GM21526 (cell line): ENCODE measurements at regions not wholly inside any gene's neighbourhood (a gene's known extent, or its start where the extent isn't known, plus 50 kb on each side); places are given as distances from the start of the nearest gene placed in this dataset.
"Not testable (repeated sequence)": the region's sequence is repeated elsewhere in the genome, so short reads cannot be mapped to it uniquely, and the experiment has no call there.

Source experiments
- ATAC-seq: cut with Tn5 transposase; IDR thresholded peaks from one replicate; pipeline ENCODE4 v1.9.1; 2021; ENCODE audit warnings: moderate library complexity; ENCODE audit not compliant: unreplicated experiment, low FRiP score

DNA sequence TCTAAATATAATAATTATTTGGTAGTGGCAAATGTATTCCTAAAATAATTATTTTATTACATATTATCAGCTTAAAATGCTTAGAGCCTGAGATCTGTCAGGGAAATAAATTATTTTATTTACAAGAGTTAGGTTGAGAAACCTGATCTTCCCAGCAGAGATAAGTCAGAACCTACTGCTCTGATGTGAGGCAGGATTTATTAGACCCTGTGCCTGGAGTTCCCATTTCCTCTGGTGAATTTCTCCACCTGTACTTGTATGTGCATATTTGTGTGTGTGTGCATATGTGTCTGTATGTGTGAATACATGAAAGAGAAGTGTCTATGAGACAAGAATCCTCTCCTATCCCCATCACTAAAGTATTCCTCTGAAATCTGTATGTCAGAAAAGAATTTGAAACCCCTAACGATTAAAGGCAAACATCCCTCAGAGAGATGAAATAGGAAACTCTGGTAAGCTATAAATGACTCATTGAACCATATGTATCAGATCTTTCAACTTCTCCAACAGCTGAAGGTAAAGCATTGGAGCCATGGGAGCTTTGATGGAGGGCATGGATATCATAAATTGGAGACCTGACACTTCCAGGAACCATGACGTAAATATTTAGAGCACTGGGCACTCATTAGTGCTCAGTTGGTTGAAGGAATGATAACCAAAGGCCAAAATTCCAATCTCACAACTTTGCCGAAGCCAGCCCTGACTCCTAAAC is 190.9 kb downstream of the XPNPEP1 start:
- no peak for ATAC-seq

DNA sequence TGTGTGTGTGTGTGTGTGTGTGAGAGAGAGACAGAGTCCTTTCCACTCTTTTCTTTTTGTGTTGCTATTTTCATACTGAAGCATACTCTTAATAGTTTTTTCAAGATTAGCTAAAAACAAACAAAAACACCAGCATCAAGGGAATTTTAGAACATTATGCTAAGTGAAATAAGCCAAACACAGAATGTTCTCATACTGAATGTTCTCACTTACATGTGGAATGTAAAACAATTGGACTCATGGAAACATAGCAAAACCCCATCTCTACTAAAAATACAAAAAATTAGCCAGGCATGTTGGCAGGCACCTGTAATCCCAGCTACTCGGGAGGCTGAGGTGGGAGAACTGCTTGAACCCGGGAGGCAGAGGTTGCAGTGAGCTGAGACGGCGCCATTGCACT is 193.4 kb downstream of the XPNPEP1 start:
- ATAC-seq, result not testable (repeated sequence)

DNA sequence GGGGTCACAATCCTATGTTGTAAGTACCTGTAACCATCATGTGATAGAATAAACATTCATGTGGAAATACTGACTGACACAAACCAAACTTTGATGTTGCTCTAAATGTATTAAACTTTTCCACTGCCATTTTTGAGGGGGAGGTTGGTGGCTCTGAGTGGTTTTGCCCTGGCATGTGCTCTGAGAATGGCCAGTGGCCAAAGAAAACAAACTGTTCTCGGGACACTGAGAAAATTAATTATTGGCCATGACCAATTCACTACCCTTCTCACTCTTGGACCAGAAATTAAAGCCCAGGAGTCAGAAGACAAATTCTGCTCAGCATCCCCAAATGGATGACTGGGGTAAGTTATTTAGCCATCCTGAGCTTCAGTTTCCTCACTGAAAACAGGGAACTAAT is 195.9 kb downstream of the XPNPEP1 start:
- ATAC-seq, result no peak

DNA sequence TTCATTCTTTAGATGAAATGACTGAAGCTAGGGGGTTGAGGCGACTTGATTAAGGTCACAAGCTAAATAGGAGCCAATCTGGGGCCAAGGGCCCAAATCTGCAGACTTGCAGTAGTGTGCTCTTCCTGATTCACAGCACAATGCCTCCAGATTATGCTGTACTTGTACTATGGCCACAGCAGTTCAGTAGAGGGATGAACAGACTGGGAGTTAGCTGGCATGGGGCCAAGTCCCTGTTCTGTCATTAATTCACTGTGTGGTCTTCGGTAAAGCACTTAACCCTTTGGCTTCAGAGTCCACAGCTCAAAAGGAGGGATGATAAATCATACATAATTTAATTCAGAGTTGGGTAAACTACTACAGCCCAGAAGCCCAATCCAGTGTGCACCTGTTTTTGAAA is 196.8 kb downstream of the XPNPEP1 start:
- no peak for ATAC-seq

DNA sequence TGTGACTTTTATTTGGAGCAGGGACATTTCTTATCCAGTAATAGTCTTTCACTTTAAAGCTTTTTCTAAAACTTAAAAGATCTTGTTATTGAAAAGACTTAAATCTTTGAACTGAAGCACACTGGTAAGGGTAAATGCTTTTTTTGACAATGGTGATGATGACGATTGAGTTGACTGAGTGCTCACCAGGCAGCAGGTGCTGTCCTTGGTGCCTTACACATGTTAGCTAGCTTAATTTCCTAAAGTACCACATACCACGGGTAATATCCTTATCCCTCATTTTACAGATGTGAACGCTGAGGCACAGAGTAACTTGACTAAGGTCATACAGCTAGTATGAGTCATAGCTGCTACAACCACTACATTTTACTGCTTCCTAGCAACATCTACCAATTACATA is 200.0 kb downstream of the XPNPEP1 start:
- ATAC-seq, result no peak

DNA sequence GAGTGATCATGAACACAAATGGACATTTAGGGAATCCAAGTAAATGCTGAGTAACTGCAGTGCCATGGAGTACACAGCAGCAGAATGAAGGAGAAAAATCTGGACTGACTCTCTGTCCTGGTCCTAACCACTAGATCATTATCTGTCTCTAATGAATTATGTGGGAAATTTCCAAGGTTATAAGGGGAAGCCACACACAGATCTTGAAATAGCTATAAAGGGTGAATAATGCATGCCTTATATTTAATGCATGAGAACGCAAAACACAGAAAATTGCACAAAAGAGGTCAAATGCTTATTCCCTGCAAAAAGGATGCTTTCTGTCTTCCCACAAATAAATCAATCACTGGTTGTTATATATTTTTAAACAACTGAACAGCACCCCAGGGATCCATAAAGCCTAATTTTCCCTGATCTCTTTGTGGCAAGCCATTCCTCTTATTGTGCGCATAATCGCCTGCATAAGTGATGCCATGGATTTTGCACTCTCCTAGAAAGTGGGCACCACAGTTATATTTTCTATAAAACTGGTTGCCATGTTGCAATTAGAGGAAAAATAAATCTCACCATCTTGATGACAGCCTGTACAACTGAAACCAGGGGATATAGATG is 201.8 kb downstream of the XPNPEP1 start:
- ATAC-seq, result no peak

DNA sequence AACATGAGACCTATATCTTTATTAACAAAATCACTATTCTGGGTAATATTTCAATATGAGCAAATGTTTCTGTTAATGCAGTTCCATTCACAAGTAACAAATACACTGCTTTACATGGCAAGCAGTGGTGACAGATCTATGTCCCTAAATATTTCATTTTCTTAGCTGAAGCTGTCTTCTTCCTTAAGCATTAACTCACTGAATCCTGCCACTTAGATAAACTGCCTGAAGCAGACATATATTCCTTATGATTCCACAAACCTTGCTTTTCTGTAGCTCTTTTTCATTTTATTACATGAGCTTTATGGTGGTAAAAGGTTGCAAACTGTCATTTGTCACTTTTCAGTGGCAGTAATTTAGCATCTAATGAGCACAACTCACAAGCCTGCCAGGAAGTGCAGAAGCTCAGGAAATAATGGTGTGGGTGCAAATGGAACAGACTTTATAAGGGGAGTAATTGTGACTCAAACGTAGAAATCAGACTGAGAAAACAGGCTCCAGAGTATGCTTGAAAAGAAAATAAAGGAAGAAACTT is 217.2 kb downstream of the XPNPEP1 start:
- ATAC-seq, result no peak

DNA sequence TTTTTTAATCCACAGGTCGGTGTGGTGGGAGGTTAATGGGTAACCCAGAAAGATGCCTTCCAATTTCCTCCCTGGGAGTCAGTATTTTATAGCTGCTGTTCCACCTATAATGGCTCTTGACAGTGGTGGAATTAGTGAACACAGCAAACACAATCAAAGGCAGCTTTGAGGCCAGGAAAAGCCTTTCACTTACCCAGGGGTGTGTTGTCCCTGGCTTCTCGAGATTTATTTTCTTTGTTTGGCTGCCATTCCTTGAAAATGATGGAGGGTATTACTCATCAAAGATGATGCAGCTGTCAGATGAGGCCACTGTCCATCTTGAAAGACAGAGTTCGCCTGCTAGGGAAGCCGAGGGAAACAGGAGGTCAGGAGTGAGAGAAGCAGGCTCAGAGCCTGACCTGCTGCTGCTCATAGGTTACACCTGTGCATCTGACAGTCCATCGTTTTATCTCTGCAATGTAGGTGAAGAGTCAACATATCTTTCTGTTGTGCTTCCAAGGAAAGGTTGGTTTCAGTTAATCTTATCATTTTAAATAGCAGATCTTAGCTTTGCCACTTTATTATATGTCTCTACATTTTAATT is 221.6 kb downstream of the XPNPEP1 start:
- ATAC-seq, result no peak

DNA sequence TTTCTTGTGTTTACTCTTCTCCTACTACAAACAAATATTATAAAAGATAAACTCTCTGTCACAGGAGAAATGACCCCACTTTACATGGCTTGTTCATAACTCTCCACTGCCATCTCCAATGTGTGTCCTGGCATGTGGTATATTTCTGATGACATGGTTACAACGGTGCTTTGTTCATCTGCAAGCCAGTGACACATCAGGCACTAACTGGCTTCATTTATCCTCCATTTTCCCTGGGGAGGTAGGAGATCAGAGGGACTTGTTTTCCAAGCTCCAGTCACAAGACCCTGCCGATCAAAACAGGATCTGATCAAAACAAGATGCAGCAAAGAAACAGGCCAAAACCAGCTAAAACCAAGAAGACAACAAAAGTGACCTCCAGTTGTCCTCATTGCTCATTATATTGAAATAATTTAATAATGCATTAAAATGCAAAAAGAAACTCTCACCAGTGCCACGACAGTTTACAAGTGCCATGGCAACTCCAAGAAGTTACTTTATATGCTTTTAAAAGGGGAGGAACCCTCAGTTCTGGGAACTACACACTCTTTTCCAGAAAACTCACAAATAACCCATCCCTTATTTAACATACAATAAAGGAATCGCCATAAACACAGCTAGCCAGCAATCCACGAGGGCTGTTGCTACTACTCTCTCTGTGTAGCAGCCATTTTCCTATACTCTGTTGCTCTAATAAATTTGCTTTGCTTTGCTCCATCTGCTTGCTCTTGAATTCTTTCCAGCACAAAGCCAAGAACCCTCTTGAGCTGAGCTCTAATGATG is 224.2 kb downstream of the XPNPEP1 start:
- ATAC-seq, result no peak

DNA sequence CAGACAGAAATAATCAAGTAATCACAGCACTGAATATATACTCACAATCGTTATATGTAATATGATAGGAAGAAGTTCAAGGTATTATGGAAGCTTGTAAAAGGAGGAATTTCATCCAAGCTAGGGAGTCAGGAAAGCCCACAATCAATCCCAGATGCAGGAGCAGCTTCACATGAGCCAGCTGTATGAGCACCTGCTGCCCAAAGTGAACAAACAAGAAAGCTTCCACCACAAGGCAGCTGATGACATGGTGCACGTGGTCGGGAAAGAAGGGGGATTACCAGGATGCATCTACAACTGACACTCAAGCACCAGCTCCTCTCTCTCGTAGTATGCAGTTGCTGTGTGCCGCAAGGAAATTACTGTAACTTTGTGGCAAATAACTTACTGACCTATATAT is 225.2 kb downstream of the XPNPEP1 start:
- ATAC-seq, result no peak

DNA sequence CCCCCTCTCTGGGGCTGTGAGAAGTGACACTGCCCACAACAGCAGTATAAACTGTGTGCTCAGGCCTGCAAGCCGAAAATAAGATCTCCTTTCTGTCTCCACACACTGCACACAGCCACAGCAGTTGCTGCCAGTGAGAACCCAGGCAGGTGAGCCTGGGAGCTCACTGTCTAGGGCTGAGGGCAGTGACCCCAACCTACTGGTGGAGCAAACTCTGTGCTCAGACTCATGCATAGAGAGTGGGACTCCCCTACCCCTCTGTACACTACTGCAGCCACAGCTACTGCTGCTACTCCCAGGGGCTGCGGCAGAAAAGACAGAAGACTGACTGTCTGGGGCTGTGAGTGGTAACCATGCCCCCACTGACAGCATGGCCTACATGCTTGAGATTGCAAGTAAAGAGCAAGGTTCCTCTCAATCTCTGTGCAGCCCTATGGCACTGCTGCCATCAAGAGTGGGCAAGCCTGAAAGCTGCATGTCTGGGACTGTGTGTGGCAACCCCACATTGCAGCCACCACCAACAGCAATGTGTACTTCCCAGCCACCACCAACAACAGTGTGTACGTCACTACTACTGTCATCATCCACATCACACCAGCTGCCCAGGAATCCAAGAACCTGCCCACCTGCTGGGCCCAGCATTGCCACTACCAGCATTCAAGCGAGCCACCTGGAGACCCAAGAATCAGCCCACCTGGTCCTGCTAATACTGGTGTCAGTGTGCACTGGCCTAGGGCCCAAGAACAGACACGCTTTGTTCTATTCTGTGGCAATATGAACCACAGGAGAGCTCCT is 226.1 kb downstream of the XPNPEP1 start:
- no peak for ATAC-seq

DNA sequence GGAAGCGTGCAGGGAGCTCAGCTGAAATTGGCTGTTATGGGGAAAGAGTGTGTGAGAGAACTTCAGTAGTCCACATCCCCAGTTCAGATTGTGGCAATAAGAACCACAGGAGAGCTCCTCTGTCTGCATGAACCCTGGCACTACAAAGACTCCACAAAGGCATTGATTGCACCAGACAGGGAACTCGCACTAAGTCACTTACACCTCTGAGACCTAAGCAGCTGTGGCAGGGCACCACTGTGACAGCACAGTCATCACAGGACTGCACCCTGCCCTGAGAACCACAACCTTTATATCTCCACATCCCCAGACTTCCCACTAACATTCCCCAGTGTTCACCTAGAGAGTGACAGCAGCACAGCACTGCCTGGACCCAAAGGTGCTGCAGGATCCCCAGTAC is 226.8 kb downstream of the XPNPEP1 start:
- ATAC-seq, result no peak

DNA sequence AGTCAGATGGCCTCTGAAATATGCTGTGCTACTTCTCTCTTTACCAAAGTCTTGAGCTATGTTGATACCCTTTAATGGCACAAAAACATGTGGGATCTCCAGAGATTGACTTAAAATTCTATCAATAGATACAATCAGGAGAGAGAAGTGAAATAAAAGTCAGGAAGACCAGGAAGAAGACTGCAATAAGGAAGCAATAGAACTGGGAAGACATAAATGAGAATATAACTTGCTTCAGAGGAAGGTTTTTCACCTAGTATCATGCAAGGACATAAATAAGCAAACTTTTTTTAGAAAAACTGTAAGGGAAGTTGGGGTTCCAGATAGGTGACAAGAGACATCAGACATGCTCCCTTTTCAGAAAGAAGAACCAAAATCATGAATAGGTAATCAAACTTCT is 227.3 kb downstream of the XPNPEP1 start:
- ATAC-seq, result no peak

DNA sequence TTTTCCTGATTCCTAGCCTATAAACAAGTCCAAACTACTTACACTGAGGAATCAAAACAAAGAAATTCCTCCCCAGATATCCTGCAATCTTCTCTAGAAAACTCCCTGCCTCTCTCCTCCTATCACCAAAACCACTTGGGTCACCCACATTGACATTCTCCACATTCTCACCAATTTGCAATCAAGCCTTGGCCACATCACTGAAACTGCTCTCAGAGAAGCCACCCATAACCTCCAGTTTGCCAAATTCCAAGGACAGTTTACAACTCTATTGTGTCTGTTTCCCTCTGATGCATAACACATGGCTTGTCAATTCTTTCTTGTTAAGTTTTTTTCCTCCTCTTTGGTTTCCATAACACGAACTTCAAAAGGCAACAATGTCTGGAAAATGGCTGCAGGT is 233.5 kb downstream of the XPNPEP1 start:
- ATAC-seq, result no peak

DNA sequence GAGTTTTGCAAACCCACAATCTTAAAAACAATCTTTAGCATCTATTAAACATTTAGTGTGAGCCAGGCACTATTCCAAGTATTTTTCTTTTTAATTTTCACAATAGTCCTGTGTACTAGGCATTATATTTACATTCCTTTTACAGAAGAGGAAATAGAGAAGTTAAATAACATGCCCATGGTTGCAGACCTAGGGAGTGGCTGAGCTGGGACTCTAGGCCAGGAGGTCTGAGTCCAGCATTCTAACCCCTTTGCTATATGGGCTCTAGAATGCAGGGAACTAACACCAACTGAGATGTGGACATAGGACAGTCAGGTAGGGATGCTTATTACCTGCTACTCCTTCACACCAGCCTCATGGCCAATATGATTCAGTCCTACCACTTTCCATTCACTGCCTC is 243.8 kb downstream of the XPNPEP1 start:
- no peak for ATAC-seq

DNA sequence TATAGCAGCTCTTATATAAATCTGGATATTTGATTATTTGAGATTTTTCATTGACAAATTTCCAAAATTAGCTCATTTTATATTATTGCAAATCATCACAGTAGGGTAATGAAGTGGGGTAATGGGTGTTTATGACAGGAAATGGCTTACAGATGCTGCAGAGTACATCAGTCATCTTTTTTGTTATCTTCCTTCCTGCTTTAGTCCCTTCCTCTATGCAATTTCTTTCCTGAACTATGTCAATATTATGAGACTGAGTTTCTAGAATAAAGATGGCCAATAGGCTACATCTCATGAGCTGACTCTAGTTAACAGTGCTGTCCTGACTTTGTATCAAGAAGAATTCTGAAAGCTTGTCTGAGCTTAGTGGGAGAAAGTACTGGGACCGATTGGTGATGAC is 244.5 kb downstream of the XPNPEP1 start:
- ATAC-seq, result no peak

DNA sequence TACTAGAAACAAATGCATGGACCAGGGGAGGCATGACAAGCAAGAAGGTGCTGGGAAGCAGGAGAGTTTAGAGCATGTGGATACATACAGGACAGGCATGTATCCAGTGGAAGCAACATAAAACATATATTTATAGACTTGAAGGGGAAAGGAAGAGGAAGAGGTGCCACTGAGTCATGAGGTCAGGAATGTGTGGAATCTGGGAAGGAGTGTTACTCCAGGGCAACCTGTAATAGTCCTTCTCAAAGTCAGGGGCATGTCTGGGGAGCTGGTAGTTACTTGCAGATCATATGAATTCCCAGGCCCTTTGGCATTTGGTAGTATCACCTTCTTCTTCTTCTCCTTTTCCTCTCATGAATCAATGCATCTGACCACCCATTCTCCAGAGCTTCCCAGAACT is 246.6 kb downstream of the XPNPEP1 start:
- ATAC-seq, result no peak

DNA sequence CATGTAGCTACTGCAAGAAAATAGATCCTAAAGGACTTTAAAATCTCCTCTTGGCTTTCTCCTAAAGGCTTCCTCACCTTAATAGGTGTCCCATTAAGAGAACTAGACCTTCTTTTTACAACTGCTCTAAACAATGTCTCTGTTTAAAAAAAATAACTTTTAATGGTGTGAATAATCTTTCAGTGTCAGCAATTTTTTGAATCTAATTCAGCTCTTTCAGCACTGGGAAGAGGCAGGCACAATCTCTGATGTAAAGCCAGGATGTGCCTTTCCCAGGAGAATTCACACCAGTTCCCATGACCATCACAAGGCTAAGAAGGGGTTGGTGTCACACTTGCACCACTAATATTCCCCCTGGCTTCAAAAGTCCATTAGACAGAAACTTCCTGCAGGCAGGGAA is 254.6 kb downstream of the XPNPEP1 start:
- ATAC-seq, result no peak

DNA sequence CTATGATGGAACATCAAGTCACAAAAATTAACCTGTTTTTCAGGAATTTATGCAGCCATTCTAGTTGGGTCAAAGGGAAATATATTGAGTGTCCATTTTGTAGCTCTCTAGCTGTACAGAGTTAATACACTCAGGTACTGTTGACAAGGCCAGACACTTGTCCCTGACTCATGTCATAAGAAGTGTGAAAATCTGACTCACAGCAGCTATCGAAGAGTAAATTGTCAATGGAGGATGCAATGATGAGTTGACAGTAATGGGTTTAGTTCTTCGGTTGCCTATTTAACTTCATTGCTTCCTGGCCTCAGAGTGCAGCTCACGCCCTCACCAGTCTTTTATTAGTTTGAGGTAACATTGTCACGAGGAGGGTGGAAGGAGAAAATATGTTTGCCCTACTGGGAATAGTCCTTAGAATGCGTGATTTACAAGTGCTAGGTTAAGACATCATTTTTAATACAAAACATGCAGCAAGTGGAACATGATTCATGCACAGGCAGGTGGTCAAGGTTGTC is 255.1 kb downstream of the XPNPEP1 start:
- ATAC-seq, result no peak

DNA sequence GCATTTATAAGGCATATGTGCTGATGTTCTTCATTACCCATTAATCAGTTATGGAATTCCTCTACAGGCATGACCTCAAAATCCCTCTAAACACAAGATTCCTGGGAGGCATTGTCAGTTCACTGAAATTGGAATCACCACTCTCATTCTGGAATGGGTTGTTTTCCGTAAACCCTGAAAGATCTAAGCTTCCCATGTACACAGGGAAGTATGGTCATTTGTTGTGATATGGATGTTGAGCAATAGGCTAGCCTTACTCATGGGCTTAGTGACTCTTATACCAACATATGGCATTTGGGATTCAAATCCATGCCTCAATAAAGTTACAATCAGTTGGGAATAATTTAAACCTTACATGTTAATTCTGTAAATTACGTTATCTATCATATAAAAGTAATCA is 258.0 kb downstream of the XPNPEP1 start:
- no peak for ATAC-seq
